ENCODE measurements at regions not wholly inside any gene's neighbourhood (a gene's known extent, or its start where the extent isn't known, plus 50 kb on each side); places are given as distances from the start of the nearest gene placed in this dataset.

GRCh38 chr21:26784974-26785373 is 60.2 kb downstream of the ADAMTS1 start:
- no peak for DNase-seq (ENCODE audit: extremely low read depth in 1 of 2, low read depth in 1 of 2)

- no peak for DNase-seq (ENCODE audit: extremely low read depth in 1 of 2, low read depth in 1 of 2)
These were observed 61.6 kb downstream of the ADAMTS1 start for GRCh38 chr21:26783466-26784195.

- no peak for DNase-seq (ENCODE audit: extremely low read depth in 1 of 2, low read depth in 1 of 2)
These were observed 62.5 kb downstream of the ADAMTS1 start for GRCh38 chr21:26782747-26783146.

GRCh38 chr21:26782331-26782730 is 62.9 kb downstream of the ADAMTS1 start:
- DNase-seq (ENCODE audit: extremely low read depth in 1 of 2, low read depth in 1 of 2) = no peak

- no peak for DNase-seq (ENCODE audit: extremely low read depth in 1 of 2, low read depth in 1 of 2)
These were observed 63.9 kb downstream of the ADAMTS1 start for GRCh38 chr21:26781331-26781730.

- no peak for DNase-seq (ENCODE audit: extremely low read depth in 1 of 2, low read depth in 1 of 2)
These were observed 68.0 kb downstream of the ADAMTS1 start for GRCh38 chr21:26777166-26777565.

GRCh38 chr21:26776310-26777021 is 68.7 kb downstream of the ADAMTS1 start:
- no peak for DNase-seq (ENCODE audit: extremely low read depth in 1 of 2, low read depth in 1 of 2)

- no peak for DNase-seq (ENCODE audit: extremely low read depth in 1 of 2, low read depth in 1 of 2)
These were observed 72.2 kb downstream of the ADAMTS1 start for GRCh38 chr21:26773058-26773457.

- DNase-seq (ENCODE audit: extremely low read depth in 1 of 2, low read depth in 1 of 2) = no peak
These were observed 75.5 kb downstream of the ADAMTS1 start for GRCh38 chr21:26769613-26770188.

- no peak for DNase-seq (ENCODE audit: extremely low read depth in 1 of 2, low read depth in 1 of 2)
These were observed 78.3 kb downstream of the ADAMTS1 start for GRCh38 chr21:26766826-26767325.

GRCh38 chr21:26761174-26761915 is 83.9 kb downstream of the ADAMTS1 start:
- DNase-seq (ENCODE audit: extremely low read depth in 1 of 2, low read depth in 1 of 2) = no peak

GRCh38 chr21:26759731-26760130 is 85.5 kb downstream of the ADAMTS1 start:
- DNase-seq (ENCODE audit: extremely low read depth in 1 of 2, low read depth in 1 of 2) = no peak

GRCh38 chr21:26758083-26758880 is 86.9 kb downstream of the ADAMTS1 start:
- DNase-seq (ENCODE audit: extremely low read depth in 1 of 2, low read depth in 1 of 2) = no peak

GRCh38 chr21:26756491-26757159 is 88.6 kb downstream of the ADAMTS1 start:
- no peak for DNase-seq (ENCODE audit: extremely low read depth in 1 of 2, low read depth in 1 of 2)

GRCh38 chr21:26754853-26755252 is 90.4 kb downstream of the ADAMTS1 start:
- DNase-seq (ENCODE audit: extremely low read depth in 1 of 2, low read depth in 1 of 2) = no peak

GRCh38 chr21:26753822-26754221 is 91.4 kb downstream of the ADAMTS1 start:
- DNase-seq (ENCODE audit: extremely low read depth in 1 of 2, low read depth in 1 of 2) = no peak

GRCh38 chr21:26752849-26753248 is 92.4 kb downstream of the ADAMTS1 start:
- no peak for DNase-seq (ENCODE audit: extremely low read depth in 1 of 2, low read depth in 1 of 2)

- no peak for DNase-seq (ENCODE audit: extremely low read depth in 1 of 2, low read depth in 1 of 2)
These were observed 93.9 kb downstream of the ADAMTS1 start for GRCh38 chr21:26751305-26751704.

- no peak for DNase-seq (ENCODE audit: extremely low read depth in 1 of 2, low read depth in 1 of 2)
These were observed 97.1 kb downstream of the ADAMTS1 start for GRCh38 chr21:26748066-26748465.

GRCh38 chr21:26747216-26747615 is 98.0 kb downstream of the ADAMTS1 start:
- no peak for DNase-seq (ENCODE audit: extremely low read depth in 1 of 2, low read depth in 1 of 2)

Data from stimulated activated CD8-positive, alpha-beta memory T cell treated with anti-CD3 and anti-CD28 coated beads, Interleukin-7, amount 100 ng/mL, for 48 hours (primary cell).